ENCODE measurements at regions not wholly inside any gene's neighbourhood (a gene's known extent, or its start where the extent isn't known, plus 50 kb on each side); places are given as distances from the start of the nearest gene placed in this dataset.

DNA sequence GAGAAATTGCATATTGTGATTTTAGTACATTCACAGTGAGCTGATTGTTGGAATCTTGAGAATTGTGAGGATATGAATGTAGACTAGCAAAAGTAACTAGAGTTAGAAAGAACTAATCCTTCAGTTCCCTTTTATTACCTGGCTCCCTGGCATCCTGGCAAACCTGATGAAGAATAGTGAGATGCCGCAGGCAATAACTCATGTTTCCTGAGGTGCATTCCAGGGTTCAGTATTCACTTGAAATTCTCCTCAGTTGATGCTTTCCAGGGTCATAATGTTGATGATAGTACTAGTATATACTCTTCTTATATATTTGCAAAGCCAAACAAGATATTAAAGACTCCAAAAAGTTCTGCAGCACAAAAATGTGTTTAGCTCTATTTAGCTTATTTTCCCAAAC, 432.1 kb upstream of the CELF4 start:
- DNase-seq (ENCODE audit: unreplicated experiment): no peak
- ChIA-PET POLR2A (no interaction called here), CTCF (no interaction called here)
- no TSS peak for BruUV-seq (replicated peaks)
- intact Hi-C loops (cut with micrococcal nuclease): no loop called here
- H3K27ac Mint-ChIP-seq (ENCODE audit: low read depth, unreplicated experiment): no peak overlapping the region
- H3K4me1 Mint-ChIP-seq (ENCODE audit: insufficient read depth, unreplicated experiment): no peaks in the 10 kb centered on the region
- no peaks in the 10 kb centered on the region for H3K36me3 Mint-ChIP-seq (ENCODE audit: insufficient read depth, unreplicated experiment)
- H3K27me3 Mint-ChIP-seq (ENCODE audit: insufficient read depth, unreplicated experiment): peaks cover 8% of the 10 kb centered on the region
- TF ChIP-seq, protein P1, sequence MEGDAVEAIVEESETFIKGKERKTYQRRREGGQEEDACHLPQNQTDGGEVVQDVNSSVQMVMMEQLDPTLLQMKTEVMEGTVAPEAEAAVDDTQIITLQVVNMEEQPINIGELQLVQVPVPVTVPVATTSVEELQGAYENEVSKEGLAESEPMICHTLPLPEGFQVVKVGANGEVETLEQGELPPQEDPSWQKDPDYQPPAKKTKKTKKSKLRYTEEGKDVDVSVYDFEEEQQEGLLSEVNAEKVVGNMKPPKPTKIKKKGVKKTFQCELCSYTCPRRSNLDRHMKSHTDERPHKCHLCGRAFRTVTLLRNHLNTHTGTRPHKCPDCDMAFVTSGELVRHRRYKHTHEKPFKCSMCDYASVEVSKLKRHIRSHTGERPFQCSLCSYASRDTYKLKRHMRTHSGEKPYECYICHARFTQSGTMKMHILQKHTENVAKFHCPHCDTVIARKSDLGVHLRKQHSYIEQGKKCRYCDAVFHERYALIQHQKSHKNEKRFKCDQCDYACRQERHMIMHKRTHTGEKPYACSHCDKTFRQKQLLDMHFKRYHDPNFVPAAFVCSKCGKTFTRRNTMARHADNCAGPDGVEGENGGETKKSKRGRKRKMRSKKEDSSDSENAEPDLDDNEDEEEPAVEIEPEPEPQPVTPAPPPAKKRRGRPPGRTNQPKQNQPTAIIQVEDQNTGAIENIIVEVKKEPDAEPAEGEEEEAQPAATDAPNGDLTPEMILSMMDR (IDR thresholded peaks at IDR 0.05; ENCODE audit: unreplicated experiment): no peak
- H3K9me3 Mint-ChIP-seq (ENCODE audit: unreplicated experiment): no peaks in the 10 kb centered on the region
- H3K4me3 Mint-ChIP-seq (ENCODE audit: unreplicated experiment): no peak overlapping the region

DNA sequence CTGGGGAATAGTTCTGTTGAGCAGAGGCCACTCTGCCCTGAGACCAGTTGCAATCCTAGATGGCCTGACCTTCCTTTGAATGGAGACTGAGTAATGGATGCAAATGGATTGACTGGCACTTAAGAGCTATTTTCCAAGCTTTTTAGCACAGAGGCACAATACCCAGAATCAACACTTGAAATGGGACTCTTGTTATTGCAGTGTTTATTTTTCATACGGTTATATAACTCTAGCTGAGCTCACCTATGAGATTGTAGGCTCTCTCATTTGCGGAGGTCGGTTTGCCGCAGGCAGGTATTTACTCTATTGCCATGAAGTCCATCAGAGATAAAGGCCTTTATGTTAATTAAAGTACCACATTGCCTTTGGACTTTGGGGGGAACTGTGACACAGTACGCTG, 422.3 kb upstream of the CELF4 start:
- H3K27ac Mint-ChIP-seq (ENCODE audit: low read depth, unreplicated experiment): no peak overlapping the region
- peaks cover 26% of the 10 kb centered on the region for H3K27me3 Mint-ChIP-seq (ENCODE audit: insufficient read depth, unreplicated experiment)
- ChIA-PET POLR2A (no interaction called here), CTCF (no interaction called here)
- no peaks in the 10 kb centered on the region for H3K36me3 Mint-ChIP-seq (ENCODE audit: insufficient read depth, unreplicated experiment)
- DNase-seq (ENCODE audit: unreplicated experiment): no peak
- intact Hi-C loops (cut with micrococcal nuclease): no loop called here
- no TSS peak for BruUV-seq (replicated peaks)
- TF ChIP-seq, protein P1 (IDR thresholded peaks at IDR 0.05; ENCODE audit: unreplicated experiment): no peak
- no peak overlapping the region for H3K4me3 Mint-ChIP-seq (ENCODE audit: unreplicated experiment)
- no peaks in the 10 kb centered on the region for H3K4me1 Mint-ChIP-seq (ENCODE audit: insufficient read depth, unreplicated experiment)
- H3K9me3 Mint-ChIP-seq (ENCODE audit: unreplicated experiment): no peaks in the 10 kb centered on the region

- no peaks in the 10 kb centered on the region for H3K4me1 Mint-ChIP-seq (ENCODE audit: insufficient read depth, unreplicated experiment)
- no peaks in the 10 kb centered on the region for H3K36me3 Mint-ChIP-seq (ENCODE audit: insufficient read depth, unreplicated experiment)
- H3K9me3 Mint-ChIP-seq (ENCODE audit: unreplicated experiment): no peaks in the 10 kb centered on the region
- H3K4me3 Mint-ChIP-seq (ENCODE audit: unreplicated experiment): no peak overlapping the region
- no TSS peak for BruUV-seq (replicated peaks)
- DNase-seq (ENCODE audit: unreplicated experiment): no peak
- intact Hi-C loops (cut with micrococcal nuclease): no loop called here
- TF ChIP-seq, protein P1 (IDR thresholded peaks at IDR 0.05; ENCODE audit: unreplicated experiment): no peak
- peaks cover 36% of the 10 kb centered on the region for H3K27me3 Mint-ChIP-seq (ENCODE audit: insufficient read depth, unreplicated experiment)
- H3K27ac Mint-ChIP-seq (ENCODE audit: low read depth, unreplicated experiment): no peak overlapping the region
- ChIA-PET CTCF (interaction anchor here (0.6 kb wide), 1 partner anchor 1020 kb away, joined by 3 read pairs; no protein-coding TSS in a partner anchor), POLR2A (no interaction called here)
These were observed 421.1 kb upstream of the CELF4 start for GRCh38 chr18:37986665-37987064.

GRCh38 chr18:37985126-37985525, 419.5 kb upstream of the CELF4 start:
- BruUV-seq (replicated peaks): no TSS peak
- DNase-seq (ENCODE audit: unreplicated experiment): no peak
- no peak overlapping the region for H3K27ac Mint-ChIP-seq (ENCODE audit: low read depth, unreplicated experiment)
- H3K9me3 Mint-ChIP-seq (ENCODE audit: unreplicated experiment): no peaks in the 10 kb centered on the region
- ChIA-PET POLR2A (no interaction called here), CTCF (interaction anchor here (0.6 kb wide), 1 partner anchor 34 kb away, joined by 3 read pairs; no protein-coding TSS in a partner anchor)
- TF ChIP-seq, protein P1 (IDR thresholded peaks at IDR 0.05; ENCODE audit: unreplicated experiment): no peak
- peaks cover 28% of the 10 kb centered on the region for H3K27me3 Mint-ChIP-seq (ENCODE audit: insufficient read depth, unreplicated experiment)
- intact Hi-C loops (cut with micrococcal nuclease): no loop called here
- no peak overlapping the region for H3K4me3 Mint-ChIP-seq (ENCODE audit: unreplicated experiment)
- no peaks in the 10 kb centered on the region for H3K36me3 Mint-ChIP-seq (ENCODE audit: insufficient read depth, unreplicated experiment)
- no peaks in the 10 kb centered on the region for H3K4me1 Mint-ChIP-seq (ENCODE audit: insufficient read depth, unreplicated experiment)

Data from MCF 10A (cell line).